Activated CD4-positive, alpha-beta T cell treated with anti-CD3 and anti-CD28 coated beads for 48 hours (primary cell): ENCODE measurements at regions not wholly inside any gene's neighbourhood (a gene's known extent, or its start where the extent isn't known, plus 50 kb on each side); places are given as distances from the start of the nearest gene placed in this dataset.
A peak's percentile ranks its signal among the peaks of the same experiment; 100 is the strongest.

Source experiments
- DNase-seq: peaks from one replicate; pipeline ENCODE4 v3.0.0-alpha.2; 2020

DNA sequence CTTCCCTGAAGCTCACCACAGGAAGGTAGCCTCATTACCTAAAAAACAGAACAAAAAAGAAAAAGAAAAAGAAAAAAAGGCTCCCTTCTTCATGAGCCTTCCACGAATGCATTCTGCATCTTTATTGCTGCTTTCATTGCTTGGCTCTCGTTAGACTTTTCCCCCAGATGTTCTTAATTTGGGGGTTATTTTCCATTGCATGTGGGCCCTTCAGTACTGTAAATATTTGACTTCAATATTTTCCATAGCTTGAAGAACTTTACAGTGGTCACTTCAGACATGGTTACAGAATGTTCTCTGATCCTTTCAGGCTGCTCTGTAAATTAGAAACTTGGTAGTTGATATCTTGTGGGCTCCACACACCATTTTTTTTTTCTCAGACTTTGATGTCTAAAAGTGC is 65.6 kb upstream of the COPS8 start:
- DNase-seq = no peak

DNA sequence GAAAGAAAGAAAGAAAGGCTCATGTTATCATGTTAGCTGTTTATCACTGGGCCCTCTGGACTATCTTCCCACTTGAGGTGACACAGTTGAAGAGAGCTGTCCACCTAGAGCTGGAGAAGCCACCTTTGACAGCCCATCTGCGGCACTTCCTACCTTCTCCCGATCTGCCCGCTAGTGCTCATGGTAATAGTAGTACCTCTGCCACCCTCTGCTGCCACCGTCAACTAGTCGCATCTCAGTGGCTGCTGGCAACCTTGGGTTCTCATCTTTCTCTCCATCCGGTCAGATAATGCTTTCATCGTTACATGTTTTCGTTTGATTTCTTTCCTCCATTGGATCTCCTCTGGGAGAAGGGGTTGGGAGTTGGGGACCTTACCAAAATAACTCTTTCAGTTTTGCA is 63.2 kb upstream of the COPS8 start:
- no peak for DNase-seq

GRCh38 chr2:237024255-237024654 is 61.4 kb upstream of the COPS8 start:
- DNase-seq = no peak

GRCh38 chr2:237025090-237025865 is 60.4 kb upstream of the COPS8 start:
- DNase-seq = no peak

GRCh38 chr2:237026981-237027711 is 58.5 kb upstream of the COPS8 start:
- DNase-seq = peak; percentile 59

- no peak for DNase-seq
Measured at GRCh38 chr2:237027712-237028029, 58.0 kb upstream of the COPS8 start.

DNA sequence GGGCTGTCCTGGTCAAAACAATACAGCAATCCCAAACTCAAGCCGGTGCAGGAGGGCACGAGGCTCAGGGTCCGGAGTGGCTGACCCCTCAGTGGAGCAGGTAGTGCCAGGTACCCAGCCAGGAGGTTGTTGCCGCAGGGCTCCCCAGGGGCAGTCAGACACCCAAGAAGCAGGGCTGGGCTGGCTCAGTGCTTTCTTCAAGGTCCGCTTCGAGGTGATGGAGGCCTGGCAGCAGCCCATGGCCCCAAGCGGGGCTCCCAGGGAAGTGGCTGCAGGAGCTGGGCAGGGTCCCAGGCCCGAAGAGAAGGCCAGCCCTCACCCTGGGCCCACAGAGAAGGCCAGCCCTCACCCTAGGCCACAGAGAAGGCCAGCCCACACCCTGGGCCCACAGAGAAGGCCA is 55.3 kb upstream of the COPS8 start:
- no peak for DNase-seq

GRCh38 chr2:237033536-237034060 is 52.1 kb upstream of the COPS8 start:
- no peak for DNase-seq

GRCh38 chr2:237035781-237036475 is 49.8 kb upstream of the COPS8 start:
- DNase-seq = no peak
